Stimulated activated CD8-positive, alpha-beta memory T cell treated with anti-CD3 and anti-CD28 coated beads, Interleukin-2, amount 100 ng/mL, for 1 hour (primary cell): ENCODE measurements at regions not wholly inside any gene's neighbourhood (a gene's known extent, or its start where the extent isn't known, plus 50 kb on each side); places are given as distances from the start of the nearest gene placed in this dataset.
"Not testable (repeated sequence)": the region's sequence is repeated elsewhere in the genome, so short reads cannot be mapped to it uniquely, and the experiment has no call there.

Experiments
- DNase-seq, 2 donors: peaks; one replicate each; pipeline ENCODE4 v3.0.0-alpha.2; 2020; ENCODE audit warnings: low read depth in 2 of 2

- DNase-seq: not testable (repeated sequence)
Measured at GRCh38 chr1:146715054-146715453, 223.1 kb upstream of the NBPF12 start.

GRCh38 chr1:146710838-146711521 is 227.1 kb upstream of the NBPF12 start:
- DNase-seq: not testable (repeated sequence)

GRCh38 chr1:146709302-146709701 is 228.8 kb upstream of the NBPF12 start:
- DNase-seq: not testable (repeated sequence)

- DNase-seq: not testable (repeated sequence)
Measured at GRCh38 chr1:146704162-146704724, 233.9 kb upstream of the NBPF12 start.

GRCh38 chr1:146701320-146701719 is 236.8 kb upstream of the NBPF12 start:
- DNase-seq: not testable (repeated sequence)

- DNase-seq: not testable (repeated sequence)
Measured at GRCh38 chr1:146695388-146695787, 242.7 kb upstream of the NBPF12 start.

GRCh38 chr1:146691798-146692197 is 246.3 kb upstream of the NBPF12 start:
- not testable (repeated sequence) for DNase-seq

- DNase-seq: not testable (repeated sequence)
Measured at GRCh38 chr1:146688893-146689292, 249.2 kb upstream of the NBPF12 start.

GRCh38 chr1:146686777-146687366 is 251.3 kb upstream of the NBPF12 start:
- DNase-seq: not testable (repeated sequence)

GRCh38 chr1:146683126-146683429 is 255.0 kb upstream of the NBPF12 start:
- DNase-seq: not testable (repeated sequence)

- not testable (repeated sequence) for DNase-seq
Measured at GRCh38 chr1:146682227-146683125, 255.6 kb upstream of the NBPF12 start.

- DNase-seq: not testable (repeated sequence)
Measured at GRCh38 chr1:146673729-146674299, 264.3 kb upstream of the NBPF12 start.

- not testable (repeated sequence) for DNase-seq
Measured at GRCh38 chr1:146672608-146673007, 265.5 kb upstream of the NBPF12 start.

GRCh38 chr1:146671588-146671987 is 266.5 kb upstream of the NBPF12 start:
- DNase-seq: not testable (repeated sequence)

GRCh38 chr1:146670832-146671566 is 267.1 kb upstream of the NBPF12 start:
- not testable (repeated sequence) for DNase-seq

- DNase-seq: not testable (repeated sequence)
Measured at GRCh38 chr1:146666275-146666674, 271.8 kb upstream of the NBPF12 start.

- DNase-seq: not testable (repeated sequence)
Measured at GRCh38 chr1:146660242-146660641, 277.9 kb upstream of the NBPF12 start.

- DNase-seq: not testable (repeated sequence)
Measured at GRCh38 chr1:146656356-146657060, 281.6 kb upstream of the NBPF12 start.

- DNase-seq: not testable (repeated sequence)
Measured at GRCh38 chr1:146654763-146655162, 283.4 kb upstream of the NBPF12 start.

- not testable (repeated sequence) for DNase-seq
Measured at GRCh38 chr1:146645978-146646604, 292.0 kb upstream of the NBPF12 start.
